ENCODE measurements at regions not wholly inside any gene's neighbourhood (a gene's known extent, or its start where the extent isn't known, plus 50 kb on each side); places are given as distances from the start of the nearest gene placed in this dataset.

DNA sequence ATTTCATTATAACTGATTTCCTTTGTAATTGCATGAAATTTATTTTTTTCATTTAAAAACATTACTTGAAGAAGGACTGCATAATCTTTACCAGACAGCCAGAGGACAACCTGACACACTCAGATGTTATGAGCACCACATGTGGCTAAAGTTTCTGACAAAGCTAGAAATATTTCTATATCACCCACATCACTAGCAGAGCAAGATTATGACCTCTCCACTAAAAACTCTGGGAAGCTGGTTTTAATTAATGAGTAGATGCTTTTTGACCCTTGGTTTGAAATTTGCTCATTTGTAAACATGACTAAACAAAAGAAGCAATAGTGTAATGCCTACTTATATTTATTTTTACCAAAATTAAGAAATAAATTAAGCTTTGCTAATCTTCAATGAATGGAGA, 661.5 kb upstream of the EPHA5 start:
- H2AFZ ChIP-seq (ENCODE audit: insufficient read depth, low read length, poor library complexity): no peak overlapping the region
- no peak overlapping the region for H4K8ac ChIP-seq (ENCODE audit: low read depth, low read length)
- no peak for DNase-seq
- H2AK5ac ChIP-seq (ENCODE audit: low read length): no peak overlapping the region
- H3K4ac ChIP-seq (ENCODE audit: low read depth, low read length): no peak overlapping the region
- H3K27me3 ChIP-seq (ENCODE audit: insufficient read depth, low read length): no peaks in the 10 kb centered on the region
- no peak overlapping the region for H2BK5ac ChIP-seq (ENCODE audit: low read depth, low read length, poor library complexity)
- no peak overlapping the region for H2BK12ac ChIP-seq (ENCODE audit: low read length)
- H3K4me2 ChIP-seq (ENCODE audit: low read length): no peak overlapping the region
- no peak overlapping the region for H2BK120ac ChIP-seq (ENCODE audit: insufficient read depth, low read length, poor library complexity)
- no peak overlapping the region for H3K14ac ChIP-seq (ENCODE audit: low read length)
- no peaks in the 10 kb centered on the region for H3K36me3 ChIP-seq (ENCODE audit: control insufficient read depth in 1 of 2, insufficient read depth in 2 of 2, low read length in 2 of 2)
- no peaks in the 10 kb centered on the region for H3K4me1 ChIP-seq (ENCODE audit: control insufficient read depth in 1 of 2, insufficient read depth in 2 of 2, low read length in 2 of 2)
- no peak overlapping the region for H4K12ac ChIP-seq (ENCODE audit: low read depth, low read length)
- no peaks in the 10 kb centered on the region for H3K9me3 ChIP-seq (ENCODE audit: insufficient read depth, low read depth, low read length)
- H3K23ac ChIP-seq (ENCODE audit: low read length): no peak overlapping the region
- no peaks in the 10 kb centered on the region for H3K79me2 ChIP-seq (ENCODE audit: control insufficient read depth, insufficient read depth, low read length, poor library complexity)
- H3K9ac ChIP-seq (ENCODE audit: low read length): no peak overlapping the region
- no peak overlapping the region for H3K18ac ChIP-seq (ENCODE audit: low read length)
- no peaks in the 10 kb centered on the region for H3K79me1 ChIP-seq (ENCODE audit: low read length)
- H3K4me3 ChIP-seq (ENCODE audit: low read depth, low read length): no peak overlapping the region
- H4K91ac ChIP-seq (ENCODE audit: low read depth, low read length): no peak overlapping the region
- no peak overlapping the region for H3K27ac ChIP-seq (ENCODE audit: low read depth, low read length)

DNA sequence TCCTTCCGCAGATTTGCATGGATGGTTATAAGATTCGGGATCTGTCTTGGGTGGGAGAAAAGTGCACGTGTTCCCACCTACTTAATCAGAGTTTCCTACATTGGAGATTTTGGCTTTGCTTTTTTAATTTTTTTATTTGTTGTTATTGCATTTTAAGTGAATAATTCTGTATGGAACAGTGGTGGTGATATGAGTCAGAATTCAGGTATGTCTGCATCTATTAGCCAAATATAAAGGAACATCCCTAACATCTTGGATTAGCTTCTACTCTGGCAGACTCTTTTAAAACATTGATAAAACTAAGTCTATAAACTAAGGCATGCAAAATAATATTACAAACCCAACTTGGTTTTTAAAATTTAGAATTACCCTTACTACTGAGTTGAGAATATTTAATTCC, 659.8 kb upstream of the EPHA5 start:
- Histone ChIP-seq H3K36me3 (ENCODE audit: control insufficient read depth in 1 of 2, insufficient read depth in 2 of 2, low read length in 2 of 2) (no peaks in the 10 kb centered on the region), H3K23ac (ENCODE audit: low read length) (no peak overlapping the region), H3K4ac (ENCODE audit: low read depth, low read length) (no peak overlapping the region), H3K14ac (ENCODE audit: low read length) (no peak overlapping the region), H2AFZ (ENCODE audit: insufficient read depth, low read length, poor library complexity) (no peak overlapping the region), H3K79me2 (ENCODE audit: control insufficient read depth, insufficient read depth, low read length, poor library complexity) (no peaks in the 10 kb centered on the region), H3K9ac (ENCODE audit: low read length) (no peak overlapping the region), H3K4me2 (ENCODE audit: low read length) (no peak overlapping the region), H3K27me3 (ENCODE audit: insufficient read depth, low read length) (no peaks in the 10 kb centered on the region), H3K4me1 (ENCODE audit: control insufficient read depth in 1 of 2, insufficient read depth in 2 of 2, low read length in 2 of 2) (no peaks in the 10 kb centered on the region), H4K91ac (ENCODE audit: low read depth, low read length) (no peak overlapping the region), H3K27ac (ENCODE audit: low read depth, low read length) (no peak overlapping the region), H2AK5ac (ENCODE audit: low read length) (no peak overlapping the region), H4K12ac (ENCODE audit: low read depth, low read length) (no peak overlapping the region), H3K79me1 (ENCODE audit: low read length) (no peaks in the 10 kb centered on the region), H3K4me3 (ENCODE audit: low read depth, low read length) (no peak overlapping the region), H4K8ac (ENCODE audit: low read depth, low read length) (no peak overlapping the region), H2BK12ac (ENCODE audit: low read length) (no peak overlapping the region), H3K18ac (ENCODE audit: low read length) (no peak overlapping the region), H2BK5ac (ENCODE audit: low read depth, low read length, poor library complexity) (no peak overlapping the region), H3K9me3 (ENCODE audit: insufficient read depth, low read depth, low read length) (no peaks in the 10 kb centered on the region), H2BK120ac (ENCODE audit: insufficient read depth, low read length, poor library complexity) (no peak overlapping the region)
- no peak for DNase-seq
- no CpG with 5 or more reads among the region's 3 CpGs for WGBS (ENCODE audit: extremely low coverage, insufficient coverage, insufficient read length)

DNA sequence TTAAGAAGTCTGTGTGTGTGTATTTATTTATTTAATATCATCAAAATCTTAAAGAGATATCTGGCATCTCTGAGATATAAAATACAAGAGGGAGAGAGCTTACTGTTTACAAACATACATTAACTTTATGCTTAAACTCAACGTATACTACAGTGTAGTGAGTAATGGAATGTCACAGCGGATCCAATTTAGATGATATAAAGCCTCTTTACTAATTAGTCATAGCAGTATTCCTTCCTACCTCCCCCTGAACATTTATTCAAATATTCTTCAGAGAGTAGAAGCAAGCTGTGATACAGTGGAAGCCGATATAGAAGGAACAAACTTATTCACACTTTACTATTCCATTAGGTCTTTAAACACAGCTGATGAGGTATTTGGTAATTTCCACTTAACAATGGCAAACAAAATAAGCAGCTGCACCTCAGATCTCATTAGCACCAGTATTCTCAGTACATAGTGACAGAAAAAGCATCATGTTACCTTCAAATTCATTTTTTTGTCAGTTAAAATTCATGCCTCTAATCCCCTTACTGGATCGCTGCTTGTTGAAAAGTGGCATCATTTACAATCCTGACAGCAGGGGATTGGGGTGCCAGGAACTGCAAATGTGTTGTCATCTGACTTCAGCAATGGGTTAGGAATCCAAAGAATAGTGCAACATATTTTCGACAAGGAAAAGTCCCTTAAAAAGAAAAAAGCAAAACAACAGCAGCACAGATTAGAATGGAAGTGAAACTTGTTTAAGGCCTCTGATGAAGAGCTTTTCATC, 658.7 kb upstream of the EPHA5 start:
- no peak overlapping the region for H3K23ac ChIP-seq (ENCODE audit: low read length)
- no peak overlapping the region for H2BK120ac ChIP-seq (ENCODE audit: insufficient read depth, low read length, poor library complexity)
- H2BK12ac ChIP-seq (ENCODE audit: low read length): no peak overlapping the region
- H3K36me3 ChIP-seq (ENCODE audit: control insufficient read depth in 1 of 2, insufficient read depth in 2 of 2, low read length in 2 of 2): no peaks in the 10 kb centered on the region
- no peak overlapping the region for H3K4ac ChIP-seq (ENCODE audit: low read depth, low read length)
- H2AFZ ChIP-seq (ENCODE audit: insufficient read depth, low read length, poor library complexity): no peak overlapping the region
- H3K4me1 ChIP-seq (ENCODE audit: control insufficient read depth in 1 of 2, insufficient read depth in 2 of 2, low read length in 2 of 2): no peaks in the 10 kb centered on the region
- no peaks in the 10 kb centered on the region for H3K79me1 ChIP-seq (ENCODE audit: low read length)
- no peak overlapping the region for H3K4me3 ChIP-seq (ENCODE audit: low read depth, low read length)
- no peak overlapping the region for H4K8ac ChIP-seq (ENCODE audit: low read depth, low read length)
- no CpG with 5 or more reads among the region's 5 CpGs for WGBS (ENCODE audit: extremely low coverage, insufficient coverage, insufficient read length)
- no peak overlapping the region for H3K9ac ChIP-seq (ENCODE audit: low read length)
- no peak overlapping the region for H2BK5ac ChIP-seq (ENCODE audit: low read depth, low read length, poor library complexity)
- H3K18ac ChIP-seq (ENCODE audit: low read length): no peak overlapping the region
- no peak overlapping the region for H4K91ac ChIP-seq (ENCODE audit: low read depth, low read length)
- DNase-seq: no peak
- no peak overlapping the region for H3K14ac ChIP-seq (ENCODE audit: low read length)
- H3K4me2 ChIP-seq (ENCODE audit: low read length): no peak overlapping the region
- no peak overlapping the region for H2AK5ac ChIP-seq (ENCODE audit: low read length)
- H3K27ac ChIP-seq (ENCODE audit: low read depth, low read length): no peak overlapping the region
- H3K9me3 ChIP-seq (ENCODE audit: insufficient read depth, low read depth, low read length): no peaks in the 10 kb centered on the region
- H4K12ac ChIP-seq (ENCODE audit: low read depth, low read length): no peak overlapping the region
- no peaks in the 10 kb centered on the region for H3K27me3 ChIP-seq (ENCODE audit: insufficient read depth, low read length)
- no peaks in the 10 kb centered on the region for H3K79me2 ChIP-seq (ENCODE audit: control insufficient read depth, insufficient read depth, low read length, poor library complexity)

DNA sequence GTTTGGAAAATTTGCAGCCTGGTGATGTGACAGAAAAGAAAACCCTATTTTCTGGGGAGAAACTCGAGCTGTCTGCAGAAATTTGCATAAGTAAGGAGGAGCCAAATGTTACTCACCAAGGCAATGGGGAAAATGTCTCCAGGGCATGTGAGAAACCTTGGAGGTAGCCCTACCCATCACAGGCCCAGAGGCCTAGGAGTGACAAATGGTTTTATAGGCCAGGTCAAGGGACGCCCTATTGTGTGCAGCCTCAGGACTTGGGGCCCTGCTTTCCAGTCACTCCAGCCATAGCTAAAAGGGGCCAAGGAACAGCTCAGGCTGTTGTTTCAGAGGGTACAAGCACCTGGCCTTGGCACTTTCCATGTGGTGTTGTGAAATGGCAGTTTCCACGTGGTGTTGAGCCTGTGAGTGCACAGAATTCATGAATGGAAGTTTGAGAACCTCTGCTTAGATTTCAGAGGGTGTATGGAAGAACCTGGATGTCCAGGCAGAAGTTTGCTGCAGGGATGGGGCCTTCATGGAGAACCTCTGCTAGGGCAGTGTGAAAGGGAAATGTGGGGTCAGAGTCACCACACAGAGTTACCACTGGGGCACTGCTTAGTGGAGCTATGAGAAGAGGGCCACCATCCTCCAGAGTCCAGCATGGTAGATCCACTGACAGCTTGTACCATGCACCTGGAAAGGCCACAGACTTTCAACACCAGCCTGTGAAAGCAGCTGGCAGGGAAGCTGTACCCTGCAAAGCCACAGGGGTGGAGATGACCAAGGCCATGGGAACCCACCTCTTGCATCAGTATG, 637.6 kb upstream of the EPHA5 start:
- no peak overlapping the region for H3K4me3 ChIP-seq (ENCODE audit: low read depth, low read length)
- no peak overlapping the region for H4K91ac ChIP-seq (ENCODE audit: low read depth, low read length)
- no peaks in the 10 kb centered on the region for H3K27me3 ChIP-seq (ENCODE audit: insufficient read depth, low read length)
- H2AK5ac ChIP-seq (ENCODE audit: low read length): no peak overlapping the region
- no peaks in the 10 kb centered on the region for H3K79me1 ChIP-seq (ENCODE audit: low read length)
- no peak overlapping the region for H4K12ac ChIP-seq (ENCODE audit: low read depth, low read length)
- H3K9me3 ChIP-seq (ENCODE audit: insufficient read depth, low read depth, low read length): peaks cover 6% of the 10 kb centered on the region
- no peaks in the 10 kb centered on the region for H3K4me1 ChIP-seq (ENCODE audit: control insufficient read depth in 1 of 2, insufficient read depth in 2 of 2, low read length in 2 of 2)
- no CpG with 5 or more reads among the region's 3 CpGs for WGBS (ENCODE audit: extremely low coverage, insufficient coverage, insufficient read length)
- no peak overlapping the region for H2AFZ ChIP-seq (ENCODE audit: insufficient read depth, low read length, poor library complexity)
- H2BK120ac ChIP-seq (ENCODE audit: insufficient read depth, low read length, poor library complexity): no peak overlapping the region
- no peak overlapping the region for H4K8ac ChIP-seq (ENCODE audit: low read depth, low read length)
- no peak for DNase-seq
- H3K18ac ChIP-seq (ENCODE audit: low read length): no peak overlapping the region
- H3K36me3 ChIP-seq (ENCODE audit: control insufficient read depth in 1 of 2, insufficient read depth in 2 of 2, low read length in 2 of 2): no peaks in the 10 kb centered on the region
- H3K4ac ChIP-seq (ENCODE audit: low read depth, low read length): no peak overlapping the region
- no peak overlapping the region for H3K4me2 ChIP-seq (ENCODE audit: low read length)
- no peaks in the 10 kb centered on the region for H3K79me2 ChIP-seq (ENCODE audit: control insufficient read depth, insufficient read depth, low read length, poor library complexity)
- H3K23ac ChIP-seq (ENCODE audit: low read length): no peak overlapping the region
- no peak overlapping the region for H3K14ac ChIP-seq (ENCODE audit: low read length)
- H2BK12ac ChIP-seq (ENCODE audit: low read length): no peak overlapping the region
- no peak overlapping the region for H2BK5ac ChIP-seq (ENCODE audit: low read depth, low read length, poor library complexity)
- H3K9ac ChIP-seq (ENCODE audit: low read length): no peak overlapping the region
- H3K27ac ChIP-seq (ENCODE audit: low read depth, low read length): no peak overlapping the region
